Upper lobe of right lung (tissue), 1 donor: ENCODE measurements at regions not wholly inside any gene's neighbourhood (a gene's known extent, or its start where the extent isn't known, plus 50 kb on each side); places are given as distances from the start of the nearest gene placed in this dataset.

ENCODE experiments used
- ATAC-seq: fragments of 200-7000 bp; cut with Tn5 transposase; one replicate; pipeline ENCODE4 v1.9.1; 2020; ENCODE audit warnings: mild to moderate bottlenecking, moderate library complexity
- DNase-seq: peaks from one replicate; pipeline ENCODE4 v3.0.0-alpha.2; 2020
- H3K27ac ChIP-seq: fragments of 200-600 bp; one replicate; pipeline ENCODE4 v1.8.0; 2022
- H3K27me3 ChIP-seq: fragments of 200-600 bp; one replicate; pipeline ENCODE4 v1.8.0; 2022; ENCODE audit warnings: mild to moderate bottlenecking
- H3K36me3 ChIP-seq: fragments of 200-600 bp; one replicate; pipeline ENCODE4 v1.8.0; 2022
- H3K4me1 ChIP-seq: fragments of 200-600 bp; one replicate; pipeline ENCODE4 v1.8.0; 2022
- H3K4me3 ChIP-seq: fragments of 200-600 bp; one replicate; pipeline ENCODE4 v1.8.0; 2022; ENCODE audit warnings: mild to moderate bottlenecking
- H3K9me3 ChIP-seq: fragments of 200-600 bp; one replicate; pipeline ENCODE4 v1.8.0; 2022
- intact Hi-C: fragments of 100-400 bp; cut with DNase I; formaldehyde crosslinking; loops from one replicate; pipeline ENCODE4 v1.11.0; 2022
- TF ChIP-seq, protein P1 (sequence below): fragments of 200-600 bp; IDR thresholded peaks from one replicate; pipeline ENCODE4 v1.8.0; 2022; ENCODE audit warnings: antibody characterized with exemption
- donor health status: DM: no; HTN: yes; CAD: no; lungs with severe emphysema.

- Histone ChIP-seq H3K4me3 (no peak overlapping the region), H3K27ac (no peak overlapping the region), H3K4me1 (no peaks in the 10 kb centered on the region), H3K9me3 (no peaks in the 10 kb centered on the region), H3K36me3 (no peaks in the 10 kb centered on the region), H3K27me3 (peaks cover 28% of the 10 kb centered on the region)
- DNase-seq: no peak
- intact Hi-C loops: no loop called here
- ATAC-seq: no peak
- TF ChIP-seq, protein P1, sequence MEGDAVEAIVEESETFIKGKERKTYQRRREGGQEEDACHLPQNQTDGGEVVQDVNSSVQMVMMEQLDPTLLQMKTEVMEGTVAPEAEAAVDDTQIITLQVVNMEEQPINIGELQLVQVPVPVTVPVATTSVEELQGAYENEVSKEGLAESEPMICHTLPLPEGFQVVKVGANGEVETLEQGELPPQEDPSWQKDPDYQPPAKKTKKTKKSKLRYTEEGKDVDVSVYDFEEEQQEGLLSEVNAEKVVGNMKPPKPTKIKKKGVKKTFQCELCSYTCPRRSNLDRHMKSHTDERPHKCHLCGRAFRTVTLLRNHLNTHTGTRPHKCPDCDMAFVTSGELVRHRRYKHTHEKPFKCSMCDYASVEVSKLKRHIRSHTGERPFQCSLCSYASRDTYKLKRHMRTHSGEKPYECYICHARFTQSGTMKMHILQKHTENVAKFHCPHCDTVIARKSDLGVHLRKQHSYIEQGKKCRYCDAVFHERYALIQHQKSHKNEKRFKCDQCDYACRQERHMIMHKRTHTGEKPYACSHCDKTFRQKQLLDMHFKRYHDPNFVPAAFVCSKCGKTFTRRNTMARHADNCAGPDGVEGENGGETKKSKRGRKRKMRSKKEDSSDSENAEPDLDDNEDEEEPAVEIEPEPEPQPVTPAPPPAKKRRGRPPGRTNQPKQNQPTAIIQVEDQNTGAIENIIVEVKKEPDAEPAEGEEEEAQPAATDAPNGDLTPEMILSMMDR: no peak
These were observed 175.7 kb upstream of the EGLN3 start for GRCh38 chr14:34126586-34126985.

DNA sequence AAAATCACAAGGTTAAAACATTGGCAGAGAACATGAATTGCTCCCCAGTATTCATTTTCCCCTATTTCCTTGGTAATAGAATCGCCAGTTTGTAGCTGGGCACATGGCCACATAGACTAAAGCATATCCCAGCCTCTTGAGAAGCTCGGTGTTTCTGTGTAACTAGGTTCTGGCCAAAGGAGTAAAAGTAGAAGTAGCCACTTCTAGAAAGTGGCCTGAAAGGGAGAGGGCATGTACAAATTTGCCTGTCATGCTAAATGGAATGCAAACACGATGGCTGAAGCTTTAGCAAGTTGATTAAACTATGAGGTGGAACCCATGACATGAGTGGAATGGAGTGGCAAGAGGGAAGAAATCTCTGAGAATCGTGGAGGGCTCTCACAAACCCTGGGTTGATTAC lies 173.7 kb upstream of the EGLN3 start:
- ATAC-seq: peak; percentile 45

GRCh38 chr14:34122650-34123049 lies 171.8 kb upstream of the EGLN3 start:
- no peak overlapping the region for H3K4me3 ChIP-seq
- intact Hi-C loops: no loop called here
- no peak for DNase-seq
- ATAC-seq: no peak
- H3K9me3 ChIP-seq: no peaks in the 10 kb centered on the region
- TF ChIP-seq, protein P1: no peak
- H3K27me3 ChIP-seq: peaks cover 3% of the 10 kb centered on the region
- H3K36me3 ChIP-seq: no peaks in the 10 kb centered on the region
- no peak overlapping the region for H3K27ac ChIP-seq
- H3K4me1 ChIP-seq: no peaks in the 10 kb centered on the region

More for the DNA sequence above, 173.7 kb upstream of the EGLN3 start:
- H3K4me1 ChIP-seq: no peaks in the 10 kb centered on the region
- TF ChIP-seq, protein P1: no peak
- no peak for DNase-seq
- H3K36me3 ChIP-seq: no peaks in the 10 kb centered on the region
- H3K27ac ChIP-seq: no peak overlapping the region
- intact Hi-C loops: no loop called here
- H3K27me3 ChIP-seq: peaks cover 16% of the 10 kb centered on the region
- no peaks in the 10 kb centered on the region for H3K9me3 ChIP-seq
- H3K4me3 ChIP-seq: no peak overlapping the region

- TF ChIP-seq, protein P1: no peak
- Histone ChIP-seq H3K27ac (no peak overlapping the region), H3K36me3 (no peaks in the 10 kb centered on the region), H3K4me3 (no peak overlapping the region), H3K4me1 (no peaks in the 10 kb centered on the region), H3K9me3 (no peaks in the 10 kb centered on the region), H3K27me3 (peaks cover 3% of the 10 kb centered on the region)
- intact Hi-C loops: no loop called here
- ATAC-seq: no peak
- no peak for DNase-seq
These were observed 171.2 kb upstream of the EGLN3 start for GRCh38 chr14:34122081-34122480.

GRCh38 chr14:34120185-34120977 lies 169.5 kb upstream of the EGLN3 start:
- Histone ChIP-seq H3K36me3 (no peaks in the 10 kb centered on the region), H3K4me3 (no peak overlapping the region), H3K27ac (no peak overlapping the region), H3K9me3 (no peaks in the 10 kb centered on the region), H3K27me3 (peaks cover 8% of the 10 kb centered on the region), H3K4me1 (no peaks in the 10 kb centered on the region)
- DNase-seq: no peak
- TF ChIP-seq, protein P1: no peak
- intact Hi-C loops: no loop called here
- no peak for ATAC-seq
